HFF-Myc (cell line): ENCODE measurements at regions not wholly inside any gene's neighbourhood (a gene's known extent, or its start where the extent isn't known, plus 50 kb on each side); places are given as distances from the start of the nearest gene placed in this dataset.
"Not testable (repeated sequence)": the region's sequence is repeated elsewhere in the genome, so short reads cannot be mapped to it uniquely, and the experiment has no call there.

Experiments
- DNase-seq: peaks from one replicate; pipeline ENCODE4 v3.0.0-alpha.2; 2011; ENCODE audit warnings: low read depth; ENCODE audit errors: extremely low read depth
- H3K4me3 ChIP-seq: replicated peaks from 2 replicates; pipeline ENCODE4 v1.5.1; 2011; ENCODE audit warnings: low read depth, mild to moderate bottlenecking, control low read depth, low read length
- CTCF ChIP-seq: IDR thresholded peaks from 2 replicates; pipeline ENCODE4 v1.5.1; 2012; ENCODE audit warnings: mild to moderate bottlenecking, low read depth, low read length, control low read depth; ENCODE audit errors: missing control alignments

GRCh38 chr18:55694291-55694690, 106.3 kb upstream of the TCF4 start:
- DNase-seq, result no peak
- TF ChIP-seq CTCF, result no peak
- no peak overlapping the region for H3K4me3 ChIP-seq

GRCh38 chr18:55688030-55688429, 100.0 kb upstream of the TCF4 start:
- H3K4me3 ChIP-seq, result no peak overlapping the region
- DNase-seq, result no peak
- no peak for TF ChIP-seq CTCF

GRCh38 chr18:55687106-55687505, 99.1 kb upstream of the TCF4 start:
- TF ChIP-seq CTCF, result no peak
- no peak for DNase-seq
- H3K4me3 ChIP-seq, result no peak overlapping the region

GRCh38 chr18:55685638-55686037, 97.6 kb upstream of the TCF4 start:
- no peak overlapping the region for H3K4me3 ChIP-seq
- DNase-seq, result no peak
- no peak for TF ChIP-seq CTCF

- H3K4me3 ChIP-seq, result no peak overlapping the region
- TF ChIP-seq CTCF, result no peak
- no peak for DNase-seq
Measured at GRCh38 chr18:55672574-55673361, 84.8 kb upstream of the TCF4 start.

- DNase-seq, result no peak
- no peak overlapping the region for H3K4me3 ChIP-seq
Measured at GRCh38 chr18:55665506-55665905, 77.5 kb upstream of the TCF4 start.

GRCh38 chr18:55664758-55665400, 76.9 kb upstream of the TCF4 start:
- DNase-seq, H3K4me3 ChIP-seq: not testable (repeated sequence)

More at GRCh38 chr18:55665506-55665905, 77.5 kb upstream of the TCF4 start:
- TF ChIP-seq CTCF, result no peak
